ENCODE measurements at regions not wholly inside any gene's neighbourhood (a gene's known extent, or its start where the extent isn't known, plus 50 kb on each side); places are given as distances from the start of the nearest gene placed in this dataset.

- DNase-seq (ENCODE audit: low read depth, low spot score), result no peak
These were observed 183.1 kb upstream of the SH3BP4 start for GRCh38 chr2:234768608-234769196.

DNA sequence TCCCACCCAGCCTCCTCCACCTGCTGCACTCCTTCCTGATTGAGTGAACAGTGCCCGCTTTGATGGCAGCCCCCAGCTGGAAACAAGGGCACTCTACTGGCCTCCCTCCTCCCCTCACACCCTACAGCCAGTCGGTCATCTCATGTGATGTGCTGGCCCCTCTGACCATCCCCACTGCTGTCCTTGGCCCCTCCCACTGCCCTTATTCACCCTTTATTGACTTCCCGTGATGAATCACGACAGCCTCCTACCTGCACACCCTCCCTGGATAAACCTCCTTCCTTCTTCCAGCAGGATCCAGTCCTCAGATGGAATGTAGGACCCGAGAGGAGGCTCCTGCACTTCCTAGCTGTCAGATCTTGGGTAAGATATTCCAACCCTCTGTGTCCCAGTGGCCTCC lies 186.5 kb upstream of the SH3BP4 start:
- no peak for DNase-seq (ENCODE audit: low read depth, low spot score)

- no peak for DNase-seq (ENCODE audit: low read depth, low spot score)
These were observed 187.4 kb upstream of the SH3BP4 start for GRCh38 chr2:234764372-234764771.

DNA sequence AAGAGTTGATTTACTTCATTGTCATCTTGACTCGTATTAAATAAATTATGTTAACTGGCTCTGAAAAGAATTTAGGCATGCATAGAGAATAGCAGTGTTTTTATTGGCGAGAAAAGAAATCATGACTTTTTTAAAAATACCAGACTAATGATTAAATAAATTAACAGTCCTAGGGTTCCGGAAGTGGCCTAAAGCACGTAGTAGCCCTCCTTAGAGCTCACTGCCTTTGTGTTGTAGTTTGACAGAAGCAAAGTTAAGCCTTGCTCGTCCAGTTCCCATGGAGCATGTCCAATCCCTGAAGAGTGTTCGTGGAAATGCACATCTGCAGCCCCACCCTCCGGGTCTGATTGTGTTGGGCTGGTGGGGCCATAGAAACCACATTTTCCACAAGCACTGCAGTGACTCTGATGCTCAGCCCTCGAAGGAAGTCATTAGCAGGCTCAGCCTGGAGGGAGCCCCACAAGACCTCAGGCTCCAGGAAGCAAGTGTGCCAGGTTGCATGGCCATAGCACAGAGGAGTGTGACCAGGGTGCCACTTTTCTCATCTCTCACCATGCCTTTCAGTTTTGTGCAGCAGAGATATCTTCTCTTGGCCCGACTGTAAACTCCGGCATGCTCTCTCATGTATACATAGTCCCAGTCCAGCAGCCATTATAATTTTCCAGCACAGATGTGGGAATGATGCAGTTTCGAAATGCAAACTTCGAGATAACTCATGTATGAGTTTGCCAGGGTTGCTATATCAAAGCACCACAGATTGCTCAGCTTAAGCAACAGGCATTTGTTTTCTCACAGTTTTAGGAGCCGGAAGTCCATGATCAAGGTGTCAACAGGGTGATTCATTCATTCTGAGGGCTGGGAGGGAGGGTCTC lies 188.6 kb upstream of the SH3BP4 start:
- DNase-seq (ENCODE audit: low read depth, low spot score), result no peak

GRCh38 chr2:234761910-234762309 lies 189.9 kb upstream of the SH3BP4 start:
- DNase-seq (ENCODE audit: low read depth, low spot score), result no peak

DNA sequence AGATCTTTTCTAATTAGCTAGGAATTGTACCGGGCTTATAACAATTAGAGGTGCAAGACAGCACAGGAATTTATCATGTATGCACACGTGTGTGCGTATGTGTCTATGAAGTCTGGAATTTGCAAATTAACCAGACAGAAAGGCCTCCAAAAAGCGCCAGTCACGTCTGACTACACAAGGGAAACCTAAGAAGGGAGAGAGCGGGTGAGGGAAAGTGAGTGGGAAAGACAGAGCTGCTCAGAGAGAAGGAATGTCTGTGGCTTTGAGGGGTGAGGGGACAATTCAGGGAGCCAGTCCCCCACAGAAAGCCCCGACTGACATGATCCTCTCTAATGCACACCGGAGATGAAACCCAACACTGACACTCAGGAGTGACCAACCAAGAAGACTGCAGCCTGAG lies 197.7 kb upstream of the SH3BP4 start:
- no peak for DNase-seq (ENCODE audit: low read depth, low spot score)

- DNase-seq (ENCODE audit: low read depth, low spot score), result no peak
These were observed 198.1 kb upstream of the SH3BP4 start for GRCh38 chr2:234753701-234754100.

DNA sequence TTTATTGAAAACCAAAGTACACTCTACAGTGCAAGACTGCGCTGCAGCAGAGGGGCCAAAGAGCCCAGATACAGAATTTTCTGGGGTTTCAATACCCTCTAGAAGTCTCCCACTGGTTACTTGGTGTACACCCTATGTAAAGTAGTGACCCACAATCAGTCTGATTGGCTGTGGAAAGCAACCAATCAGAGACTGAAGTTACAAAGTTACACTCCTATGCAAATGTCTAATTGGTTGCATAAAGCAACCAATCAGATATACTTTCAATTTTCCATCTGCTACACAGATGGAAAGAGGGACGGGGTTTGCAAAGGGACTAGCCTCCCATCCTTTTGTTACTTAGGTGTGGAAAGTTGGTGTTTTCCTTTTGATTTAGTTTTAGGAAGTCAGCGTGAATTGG lies 198.9 kb upstream of the SH3BP4 start:
- no peak for DNase-seq (ENCODE audit: low read depth, low spot score)

DNA sequence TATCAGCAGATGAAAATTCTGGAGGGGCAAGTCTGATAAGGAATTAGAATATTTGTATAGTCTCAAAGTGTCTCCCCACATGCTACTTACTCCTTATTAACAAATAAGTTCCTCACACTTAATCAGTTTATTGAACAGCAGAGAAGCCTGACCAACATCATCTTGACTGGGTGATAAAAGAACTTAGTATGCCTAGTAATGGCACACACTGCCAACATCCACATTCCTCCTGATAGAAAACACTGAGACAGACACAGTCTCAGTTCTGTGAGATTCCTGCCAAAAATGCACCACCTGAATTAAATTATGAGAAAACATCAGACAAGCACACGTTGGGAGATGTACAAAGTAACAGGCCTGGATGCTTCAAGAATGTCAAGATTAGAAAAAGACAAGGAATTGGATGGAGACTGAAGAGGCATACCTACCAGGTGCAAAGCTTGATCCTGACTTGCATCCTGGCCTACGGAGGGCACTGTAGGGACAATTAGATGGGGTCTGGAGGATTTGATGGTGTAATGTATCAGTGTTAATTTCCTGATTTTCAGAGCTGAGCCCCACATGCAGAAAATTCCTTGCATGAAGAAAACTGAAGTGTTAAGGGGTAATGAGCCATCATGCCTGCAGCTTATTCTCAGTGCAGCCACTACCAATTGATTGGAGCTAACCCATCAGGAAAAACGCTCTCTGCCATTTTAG lies 200.4 kb upstream of the SH3BP4 start:
- no peak for DNase-seq (ENCODE audit: low read depth, low spot score)

DNA sequence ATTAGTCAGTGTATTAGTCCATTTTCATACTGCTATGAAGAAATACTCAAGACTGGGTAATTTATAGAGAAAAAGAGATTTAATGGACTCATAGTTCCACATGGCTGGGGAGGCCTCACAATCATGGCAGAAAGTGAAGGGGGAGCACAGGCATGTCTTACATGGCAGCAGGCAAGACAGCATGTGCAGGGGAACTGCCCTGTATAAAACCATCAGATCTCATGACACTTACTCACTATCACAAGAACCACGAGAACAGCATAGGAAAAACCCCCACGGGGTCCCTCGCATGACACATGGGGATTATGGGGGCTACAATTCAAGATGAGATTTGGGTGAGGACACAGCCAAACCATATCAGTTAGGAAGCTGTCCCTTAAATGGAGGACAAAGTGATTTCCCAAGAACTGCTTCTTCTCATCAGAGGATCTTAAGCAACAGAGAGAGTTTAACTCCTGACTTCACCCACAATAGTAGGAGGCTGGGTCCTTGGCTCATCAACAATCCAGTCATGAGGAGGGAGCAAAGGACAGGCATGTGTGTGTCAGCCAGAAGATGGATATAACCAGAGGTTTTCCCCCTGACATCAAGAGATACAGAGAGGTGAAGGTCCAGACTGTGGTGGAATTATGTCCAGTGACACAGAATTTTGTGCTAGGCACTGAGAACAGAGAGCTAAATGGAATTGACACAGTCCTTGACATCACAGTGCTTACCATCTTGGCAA lies 203.8 kb upstream of the SH3BP4 start:
- no peak for DNase-seq (ENCODE audit: low read depth, low spot score)

- no peak for DNase-seq (ENCODE audit: low read depth, low spot score)
These were observed 204.8 kb upstream of the SH3BP4 start for GRCh38 chr2:234747032-234747431.

GRCh38 chr2:234745347-234745746 lies 206.5 kb upstream of the SH3BP4 start:
- DNase-seq (ENCODE audit: low read depth, low spot score), result no peak

DNA sequence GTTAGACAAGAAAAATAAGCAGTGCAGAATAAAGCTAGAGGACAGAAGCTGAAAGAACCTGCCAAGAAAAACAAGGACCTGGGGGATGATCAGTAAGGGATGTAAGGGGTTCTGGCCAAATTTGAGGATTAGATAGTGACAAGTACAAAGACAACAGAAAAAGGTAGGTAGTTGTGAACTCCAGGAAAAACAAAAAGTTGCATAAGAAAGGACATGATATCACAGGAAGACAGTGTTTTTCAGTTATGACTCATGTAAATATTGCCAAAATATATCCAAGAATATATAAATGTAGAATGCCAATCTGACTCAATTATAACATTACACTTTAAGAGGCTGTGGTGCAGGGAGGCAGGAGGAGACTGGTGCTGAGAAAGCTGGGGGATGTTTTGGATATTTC lies 209.8 kb upstream of the SH3BP4 start:
- no peak for DNase-seq (ENCODE audit: low read depth, low spot score)

DNA sequence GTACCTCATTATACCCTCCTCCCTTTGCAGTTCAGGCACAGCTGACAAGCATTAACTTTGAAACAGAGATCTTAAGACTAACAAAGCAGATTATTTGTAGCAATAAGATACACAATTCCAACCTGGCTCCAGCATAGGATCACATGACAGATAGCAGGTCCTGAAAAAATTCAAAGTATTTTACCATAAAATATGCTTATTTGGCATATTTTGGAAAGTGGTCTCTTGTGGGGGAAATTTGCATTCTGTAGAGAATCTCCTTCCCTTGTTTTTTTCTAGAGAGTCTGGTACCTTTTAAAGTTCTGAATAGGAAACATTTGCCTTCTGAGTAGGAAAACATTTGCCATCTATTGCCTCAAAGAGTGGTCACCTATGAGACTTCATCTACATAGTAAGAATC lies 212.8 kb upstream of the SH3BP4 start:
- DNase-seq (ENCODE audit: low read depth, low spot score), result no peak

DNA sequence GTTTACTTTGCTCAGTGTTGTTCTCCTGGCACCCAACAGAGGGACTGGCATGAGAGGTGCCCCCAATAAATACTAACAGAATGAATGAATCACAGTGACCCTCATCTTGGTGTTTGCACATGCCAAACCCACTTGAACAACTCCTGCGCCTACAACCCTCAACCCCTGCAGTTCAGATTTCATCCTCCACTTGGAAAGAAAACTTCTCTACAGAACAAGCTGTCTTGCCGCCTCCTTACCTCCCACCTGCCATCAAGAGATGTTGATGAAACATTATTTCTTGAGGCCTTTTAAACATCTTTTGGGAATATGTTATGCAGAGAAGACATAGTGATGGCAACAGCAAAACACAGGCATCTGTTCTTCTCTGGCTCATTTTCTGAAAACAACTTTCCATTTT lies 216.0 kb upstream of the SH3BP4 start:
- DNase-seq (ENCODE audit: low read depth, low spot score), result no peak

- no peak for DNase-seq (ENCODE audit: low read depth, low spot score)
These were observed 217.8 kb upstream of the SH3BP4 start for GRCh38 chr2:234733795-234734600.

DNA sequence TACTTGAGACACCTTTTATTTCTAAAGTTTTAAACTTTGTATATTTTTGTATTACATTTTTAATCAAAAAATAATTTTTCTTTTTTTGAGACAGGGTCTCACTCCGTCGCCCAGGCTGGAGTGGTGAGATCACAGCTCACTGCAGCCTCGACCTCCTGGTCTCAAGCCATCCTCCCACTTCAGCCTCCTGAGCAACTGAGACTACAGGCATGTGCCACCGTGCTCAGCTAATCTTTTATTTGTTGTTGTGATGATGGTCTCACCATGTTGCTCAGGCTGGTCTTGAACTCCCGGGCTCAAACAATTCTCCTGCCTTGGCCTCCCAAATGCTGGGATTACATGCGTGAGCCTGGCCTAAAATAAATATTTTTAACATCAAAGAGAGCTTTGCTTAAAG lies 218.7 kb upstream of the SH3BP4 start:
- no peak for DNase-seq (ENCODE audit: low read depth, low spot score)

- DNase-seq (ENCODE audit: low read depth, low spot score), result no peak
These were observed 219.3 kb upstream of the SH3BP4 start for GRCh38 chr2:234732404-234733092.

GRCh38 chr2:234731236-234731635 lies 220.6 kb upstream of the SH3BP4 start:
- DNase-seq (ENCODE audit: low read depth, low spot score), result no peak

DNA sequence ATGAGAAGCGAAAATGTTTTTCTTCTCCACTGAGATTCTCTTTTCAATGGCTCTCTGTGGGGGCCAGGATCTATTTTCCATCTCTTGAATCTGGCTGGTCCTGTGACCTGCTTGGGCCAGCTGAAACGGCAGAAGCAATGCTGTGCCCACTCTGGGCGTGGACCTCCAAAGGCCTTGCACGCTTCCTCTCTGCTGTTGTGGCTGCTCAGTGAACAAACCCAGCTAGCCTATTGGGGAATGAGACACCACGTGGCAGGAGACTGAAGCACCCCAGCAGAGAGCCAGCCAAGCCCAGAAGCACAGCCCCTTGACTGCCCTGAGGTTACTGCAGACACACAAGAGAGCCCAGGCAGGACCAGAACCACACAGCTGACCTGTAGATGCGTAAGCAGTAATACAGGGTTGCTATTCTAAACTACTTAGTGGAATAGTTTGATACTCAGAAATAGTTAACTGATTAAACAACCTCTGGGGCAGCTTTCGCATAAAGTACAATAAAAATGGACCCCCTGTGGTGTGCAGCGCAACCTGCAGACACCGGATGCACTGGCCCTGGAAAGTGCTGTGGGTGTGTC lies 221.7 kb upstream of the SH3BP4 start:
- no peak for DNase-seq (ENCODE audit: low read depth, low spot score)
